Endothelial cell (in vitro differentiated cells): ENCODE measurements at regions not wholly inside any gene's neighbourhood (a gene's known extent, or its start where the extent isn't known, plus 50 kb on each side); places are given as distances from the start of the nearest gene placed in this dataset.
A peak's percentile ranks its signal among the peaks of the same experiment; 100 is the strongest.

Experiments
- DNase-seq: peaks from one replicate; pipeline ENCODE4 v3.0.0; 2021; ENCODE audit warnings: low spot score
- H3K27ac Mint-ChIP-seq: one replicate; pipeline ENCODE4 v1.8.0; 2021; ENCODE audit warnings: mixed read lengths, inconsistent platforms; ENCODE audit not compliant: unreplicated experiment
- H3K27me3 Mint-ChIP-seq: one replicate; pipeline ENCODE4 v1.8.0; 2021; ENCODE audit warnings: mild to moderate bottlenecking, moderate library complexity, mixed read lengths, inconsistent platforms; ENCODE audit not compliant: unreplicated experiment
- H3K36me3 Mint-ChIP-seq: one replicate; pipeline ENCODE4 v1.8.0; 2021; ENCODE audit warnings: mild to moderate bottlenecking, low read depth, mixed read lengths, inconsistent platforms; ENCODE audit not compliant: unreplicated experiment
- H3K4me1 Mint-ChIP-seq: one replicate; pipeline ENCODE4 v1.8.0; 2021; ENCODE audit warnings: mild to moderate bottlenecking, mixed read lengths, inconsistent platforms; ENCODE audit not compliant: unreplicated experiment
- H3K4me3 Mint-ChIP-seq: one replicate; pipeline ENCODE4 v1.8.0; 2021; ENCODE audit warnings: mild to moderate bottlenecking, mixed read lengths, inconsistent platforms; ENCODE audit not compliant: unreplicated experiment
- H3K9me3 Mint-ChIP-seq: one replicate; pipeline ENCODE4 v1.8.0; 2021; ENCODE audit warnings: mixed read lengths, inconsistent platforms; ENCODE audit not compliant: unreplicated experiment
- CTCF ChIP-seq: fragments of 200-600 bp; sonication (generic); IDR thresholded peaks from one replicate; pipeline ENCODE4 v1.5.0; 2021; ENCODE audit warnings: antibody characterized with exemption; ENCODE audit not compliant: unreplicated experiment

- H3K4me3 Mint-ChIP-seq, result no peak overlapping the region
- DNase-seq, result no peak
- H3K27me3 Mint-ChIP-seq, result no peaks in the 10 kb centered on the region
- H3K9me3 Mint-ChIP-seq, result no peaks in the 10 kb centered on the region
- TF ChIP-seq CTCF, result no peak
- H3K27ac Mint-ChIP-seq, result no peak overlapping the region
- H3K36me3 Mint-ChIP-seq, result no peaks in the 10 kb centered on the region
- H3K4me1 Mint-ChIP-seq, result no peaks in the 10 kb centered on the region
These were observed 73.7 kb upstream of the ANK2 start for GRCh38 chr4:112975567-112976355.

- Mint-ChIP-seq H3K27ac (no peak overlapping the region), H3K4me3 (no peak overlapping the region), H3K36me3 (no peaks in the 10 kb centered on the region), H3K4me1 (no peaks in the 10 kb centered on the region), H3K27me3 (no peaks in the 10 kb centered on the region), H3K9me3 (no peaks in the 10 kb centered on the region)
- no peak for TF ChIP-seq CTCF
- no peak for DNase-seq
These were observed 70.6 kb upstream of the ANK2 start for GRCh38 chr4:112978691-112979472.

GRCh38 chr4:112979881-112980421, 69.5 kb upstream of the ANK2 start:
- H3K36me3 Mint-ChIP-seq, result no peaks in the 10 kb centered on the region
- no peaks in the 10 kb centered on the region for H3K9me3 Mint-ChIP-seq
- no peak for DNase-seq
- H3K27me3 Mint-ChIP-seq, result no peaks in the 10 kb centered on the region
- no peak for TF ChIP-seq CTCF
- no peak overlapping the region for H3K27ac Mint-ChIP-seq
- no peak overlapping the region for H3K4me3 Mint-ChIP-seq
- H3K4me1 Mint-ChIP-seq, result no peaks in the 10 kb centered on the region

- TF ChIP-seq CTCF, result peak; percentile 22
- H3K36me3 Mint-ChIP-seq, result no peaks in the 10 kb centered on the region
- DNase-seq, result no peak
- H3K4me3 Mint-ChIP-seq, result no peak overlapping the region
- H3K4me1 Mint-ChIP-seq, result no peaks in the 10 kb centered on the region
- no peaks in the 10 kb centered on the region for H3K9me3 Mint-ChIP-seq
- no peak overlapping the region for H3K27ac Mint-ChIP-seq
- H3K27me3 Mint-ChIP-seq, result no peaks in the 10 kb centered on the region
These were observed 66.8 kb upstream of the ANK2 start for GRCh38 chr4:112982680-112983079.
